Stimulated activated effector memory CD8-positive, alpha-beta T cell treated with anti-CD3 and anti-CD28 coated beads, Interleukin-12 subunit alpha, Interleukin-12 subunit beta, amount 100 ng/mL, for 72 hours (primary cell): ENCODE measurements at regions not wholly inside any gene's neighbourhood (a gene's known extent, or its start where the extent isn't known, plus 50 kb on each side); places are given as distances from the start of the nearest gene placed in this dataset.

Experiments
- ATAC-seq: fragments of 150-1000 bp; cut with Tn5 transposase; 2 replicates; pipeline ENCODE4 v1.10.0; 2021
- DNase-seq, 2 donors: peaks; one replicate each; pipeline ENCODE4 v3.0.0; 2021 to 2022; ENCODE audit warnings: low spot score in 2 of 2
- H3K27ac Mint-ChIP-seq: one replicate; pipeline ENCODE4 v1.8.0; 2022; ENCODE audit warnings: mild to moderate bottlenecking, mixed read lengths
- H3K36me3 Mint-ChIP-seq: one replicate; pipeline ENCODE4 v1.8.0; 2022; ENCODE audit warnings: mild to moderate bottlenecking, mixed read lengths
- H3K4me1 Mint-ChIP-seq: one replicate; pipeline ENCODE4 v1.8.0; 2022; ENCODE audit warnings: mixed read lengths
- H3K4me3 Mint-ChIP-seq: one replicate; pipeline ENCODE4 v1.8.0; 2022; ENCODE audit warnings: mild to moderate bottlenecking, mixed read lengths
- H3K9me3 Mint-ChIP-seq: one replicate; pipeline ENCODE4 v1.8.0; 2022; ENCODE audit warnings: mixed read lengths

DNA sequence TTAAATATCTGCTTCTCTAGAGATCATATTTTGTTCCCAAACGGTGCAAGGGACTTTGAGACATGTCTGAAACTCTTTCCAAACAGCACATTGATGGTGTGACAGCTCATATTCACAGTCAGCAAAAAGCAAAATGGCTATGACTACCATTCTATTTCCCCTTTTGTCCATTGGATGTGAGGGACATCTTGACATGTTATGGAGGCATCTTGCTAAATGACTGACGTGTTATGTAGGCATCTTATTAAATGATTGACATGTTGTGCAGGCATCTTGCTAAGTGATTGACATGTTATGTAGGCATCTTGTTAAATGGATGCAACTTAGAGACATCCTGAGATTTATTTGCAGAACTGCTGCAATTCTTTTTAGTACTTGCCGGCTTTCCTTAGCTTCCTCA is 255.8 kb downstream of the DLL1 start:
- DNase-seq (no peak), ATAC-seq (no peak)
- Mint-ChIP-seq H3K9me3 (peaks cover 5% of the 10 kb centered on the region), H3K27ac (no peak overlapping the region), H3K36me3 (no peaks in the 10 kb centered on the region), H3K4me1 (no peaks in the 10 kb centered on the region), H3K4me3 (no peak overlapping the region)

DNA sequence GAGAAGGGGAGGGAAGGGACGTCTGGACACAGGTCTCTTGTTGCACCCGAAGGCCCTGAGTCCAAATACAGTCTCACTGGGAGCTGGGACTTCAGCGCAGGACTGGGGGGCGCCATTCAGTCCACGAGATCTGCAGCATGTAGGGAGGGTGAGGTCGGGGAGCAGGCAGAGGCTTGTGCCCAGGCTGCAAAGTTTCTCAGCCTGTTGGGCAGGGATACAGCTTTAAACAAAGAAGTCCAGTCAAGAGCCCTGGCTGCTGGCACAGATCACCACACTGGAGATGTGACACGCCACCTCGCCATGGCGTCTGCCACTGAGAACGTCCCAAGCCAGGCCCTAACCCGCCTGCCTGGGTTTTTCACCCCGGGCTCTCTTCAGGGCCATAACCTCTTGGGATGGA is 256.6 kb downstream of the DLL1 start:
- H3K4me1 Mint-ChIP-seq, result no peaks in the 10 kb centered on the region
- H3K9me3 Mint-ChIP-seq, result peaks cover 5% of the 10 kb centered on the region
- DNase-seq (no peak), ATAC-seq (no peak)
- no peak overlapping the region for H3K27ac Mint-ChIP-seq
- no peaks in the 10 kb centered on the region for H3K36me3 Mint-ChIP-seq
- H3K4me3 Mint-ChIP-seq, result no peak overlapping the region

DNA sequence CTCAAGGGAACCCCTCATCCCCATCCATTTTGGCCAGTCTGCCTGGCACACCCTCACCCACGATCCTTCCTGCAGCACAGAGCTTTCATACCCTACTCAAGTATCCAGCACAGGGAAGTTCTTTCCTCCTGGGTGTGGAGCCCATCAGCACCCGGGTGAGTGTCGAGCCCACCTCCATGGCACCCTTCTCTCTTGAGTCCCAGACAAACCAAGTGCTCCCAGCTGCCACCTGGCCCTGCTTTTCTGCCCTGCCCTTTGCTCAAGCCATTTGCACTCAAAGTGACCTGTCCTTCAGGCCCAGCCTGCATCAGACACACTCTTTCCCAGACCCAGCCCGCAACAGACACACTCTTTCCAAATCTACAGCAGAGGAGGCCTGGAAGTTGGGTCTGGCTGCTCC is 257.2 kb downstream of the DLL1 start:
- peaks cover 5% of the 10 kb centered on the region for H3K9me3 Mint-ChIP-seq
- no peaks in the 10 kb centered on the region for H3K4me1 Mint-ChIP-seq
- H3K36me3 Mint-ChIP-seq, result no peaks in the 10 kb centered on the region
- ATAC-seq (no peak), DNase-seq (no peak)
- no peak overlapping the region for H3K4me3 Mint-ChIP-seq
- no peak overlapping the region for H3K27ac Mint-ChIP-seq

DNA sequence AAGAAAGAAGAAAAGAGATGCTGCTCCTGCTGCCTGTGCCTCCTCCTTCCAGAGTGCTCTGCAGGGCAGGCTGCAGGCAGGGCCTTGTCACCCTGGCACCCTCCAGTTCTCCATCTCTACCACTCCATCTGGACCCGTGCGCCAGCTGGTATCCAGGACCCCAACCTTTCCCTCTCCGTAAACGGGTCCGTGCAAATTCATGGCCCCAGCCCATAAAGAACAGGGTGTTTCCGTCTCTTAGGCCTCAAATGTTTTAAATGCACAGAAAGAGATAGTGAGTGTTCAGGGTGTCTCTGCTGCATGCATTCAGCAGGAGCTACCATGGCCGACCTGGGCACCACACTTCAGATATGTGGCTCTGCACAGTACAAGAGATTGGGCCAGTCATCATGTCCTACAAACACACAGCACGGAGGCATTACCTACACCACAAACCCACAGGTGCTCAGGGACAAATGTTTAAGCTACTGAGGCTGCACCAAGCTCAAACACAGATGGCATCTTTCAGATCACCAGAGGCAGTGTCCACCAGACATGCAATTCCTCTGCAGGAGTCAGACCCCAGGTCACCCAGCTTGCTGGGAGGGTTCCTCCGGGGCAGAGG is 258.1 kb downstream of the DLL1 start:
- no peak for ATAC-seq
- Mint-ChIP-seq H3K4me1 (no peaks in the 10 kb centered on the region), H3K9me3 (peaks cover 5% of the 10 kb centered on the region), H3K36me3 (no peaks in the 10 kb centered on the region), H3K4me3 (no peak overlapping the region), H3K27ac (no peak overlapping the region)
- no peak for DNase-seq

DNA sequence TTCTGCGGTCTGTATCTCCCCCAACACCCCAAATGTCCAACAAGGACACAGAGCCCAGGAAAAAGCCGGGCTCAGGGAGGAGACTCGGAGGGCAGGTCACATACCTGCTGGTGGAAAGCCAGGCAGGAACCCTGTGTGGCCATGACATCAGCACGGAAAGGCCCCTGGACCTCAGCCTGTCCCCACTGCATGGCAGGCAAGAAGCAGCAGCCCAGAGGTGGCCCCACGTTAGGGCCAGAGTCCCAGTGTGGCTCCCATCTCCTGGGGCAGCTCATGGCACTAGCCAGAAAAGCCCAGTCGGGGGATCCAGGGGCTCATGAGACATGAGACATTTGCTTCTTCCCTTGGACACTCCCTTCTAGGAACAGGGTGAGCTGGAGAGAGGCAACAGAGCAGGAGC is 258.7 kb downstream of the DLL1 start:
- H3K4me1 Mint-ChIP-seq, result no peaks in the 10 kb centered on the region
- no peaks in the 10 kb centered on the region for H3K36me3 Mint-ChIP-seq
- no peak overlapping the region for H3K27ac Mint-ChIP-seq
- DNase-seq (no peak), ATAC-seq (no peak)
- no peak overlapping the region for H3K4me3 Mint-ChIP-seq
- peaks cover 5% of the 10 kb centered on the region for H3K9me3 Mint-ChIP-seq

DNA sequence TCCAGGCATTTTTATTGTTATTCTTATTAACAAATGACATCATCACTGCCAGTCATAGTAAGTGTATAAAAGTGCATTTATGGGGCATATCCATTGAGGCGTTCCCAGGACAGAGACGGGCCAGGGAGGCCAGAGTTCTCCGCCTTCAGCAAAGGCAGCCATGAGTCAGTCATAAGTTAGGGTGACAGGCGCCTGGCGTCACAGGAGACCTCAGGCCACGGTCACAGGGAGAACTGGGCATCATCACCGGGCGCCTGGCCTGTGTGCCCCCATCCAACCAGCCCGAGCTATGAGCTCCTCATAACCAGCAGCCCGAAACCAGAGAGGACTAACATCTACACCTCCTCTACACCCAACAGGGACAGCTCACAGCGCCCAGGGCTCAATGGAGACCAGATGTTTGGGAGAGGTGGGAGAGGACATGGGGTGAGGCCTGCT is 259.2 kb downstream of the DLL1 start:
- ATAC-seq, result no peak
- no peak for DNase-seq
- Mint-ChIP-seq H3K4me3 (no peak overlapping the region), H3K27ac (no peak overlapping the region), H3K36me3 (no peaks in the 10 kb centered on the region), H3K9me3 (peaks cover 4% of the 10 kb centered on the region), H3K4me1 (no peaks in the 10 kb centered on the region)

DNA sequence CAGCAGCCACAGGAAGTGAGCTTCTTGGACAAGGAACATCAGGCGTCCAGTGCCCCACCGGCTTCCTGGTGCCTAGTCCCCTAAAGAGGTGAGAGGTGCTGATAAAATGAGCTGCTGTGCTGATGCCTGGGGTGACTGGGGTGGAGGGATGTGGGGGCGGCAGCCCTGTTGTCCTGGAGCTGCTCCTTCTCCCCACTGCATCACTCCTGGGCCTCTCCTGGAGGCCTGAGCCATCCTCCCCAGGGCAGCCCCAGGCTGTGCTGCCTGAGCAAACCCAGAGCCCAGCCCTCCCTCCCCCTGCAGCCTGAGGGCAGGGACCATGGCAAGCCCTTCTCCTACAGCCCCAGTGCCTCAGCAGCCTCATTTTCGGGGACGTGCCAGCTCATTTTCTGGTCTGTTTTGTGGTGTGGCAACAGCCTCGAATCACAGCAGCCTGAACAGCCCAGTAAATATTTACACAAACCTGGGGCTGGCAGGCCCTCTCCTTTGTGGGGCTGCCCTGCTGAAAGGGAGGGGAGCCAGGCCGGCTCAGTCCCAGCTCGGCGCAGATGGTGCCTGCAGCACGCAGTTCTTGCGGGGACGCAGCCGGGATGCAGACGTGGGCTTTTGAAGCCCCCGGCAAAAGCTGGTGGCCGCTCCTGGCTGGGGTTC is 259.9 kb downstream of the DLL1 start:
- no peak overlapping the region for H3K27ac Mint-ChIP-seq

DNA sequence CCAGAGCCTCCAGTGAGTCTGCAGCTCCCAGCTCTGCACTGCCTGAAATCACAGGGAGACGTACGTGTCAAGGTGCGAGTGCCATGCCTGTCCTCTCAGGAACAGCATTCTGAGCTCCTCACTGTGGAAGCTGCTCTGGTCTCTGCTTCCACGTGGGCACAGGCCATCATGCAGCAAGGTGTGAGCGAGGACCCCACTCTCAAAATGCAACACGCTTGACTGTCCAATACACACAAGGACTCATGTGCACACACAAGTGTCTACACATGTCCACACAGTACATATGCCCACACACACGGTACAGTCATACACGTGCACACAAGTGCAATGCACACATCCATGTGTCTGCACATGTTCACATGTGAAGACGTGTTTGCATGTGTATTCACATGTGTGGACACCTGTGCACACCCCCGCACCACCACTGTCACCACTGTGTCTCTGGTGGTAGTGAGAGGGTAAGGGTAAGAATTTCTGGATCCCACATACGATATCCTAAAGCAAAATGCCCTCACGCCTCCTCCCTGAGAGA is 260.5 kb downstream of the DLL1 start:
- no peak overlapping the region for H3K27ac Mint-ChIP-seq
- no peak overlapping the region for H3K4me3 Mint-ChIP-seq
- no peak for ATAC-seq

More for the DNA sequence above, 259.9 kb downstream of the DLL1 start:
- ATAC-seq (no peak), DNase-seq (no peak)
- H3K4me1 Mint-ChIP-seq, result no peaks in the 10 kb centered on the region
- no peak overlapping the region for H3K4me3 Mint-ChIP-seq
- H3K36me3 Mint-ChIP-seq, result no peaks in the 10 kb centered on the region
- no peaks in the 10 kb centered on the region for H3K9me3 Mint-ChIP-seq

DNA sequence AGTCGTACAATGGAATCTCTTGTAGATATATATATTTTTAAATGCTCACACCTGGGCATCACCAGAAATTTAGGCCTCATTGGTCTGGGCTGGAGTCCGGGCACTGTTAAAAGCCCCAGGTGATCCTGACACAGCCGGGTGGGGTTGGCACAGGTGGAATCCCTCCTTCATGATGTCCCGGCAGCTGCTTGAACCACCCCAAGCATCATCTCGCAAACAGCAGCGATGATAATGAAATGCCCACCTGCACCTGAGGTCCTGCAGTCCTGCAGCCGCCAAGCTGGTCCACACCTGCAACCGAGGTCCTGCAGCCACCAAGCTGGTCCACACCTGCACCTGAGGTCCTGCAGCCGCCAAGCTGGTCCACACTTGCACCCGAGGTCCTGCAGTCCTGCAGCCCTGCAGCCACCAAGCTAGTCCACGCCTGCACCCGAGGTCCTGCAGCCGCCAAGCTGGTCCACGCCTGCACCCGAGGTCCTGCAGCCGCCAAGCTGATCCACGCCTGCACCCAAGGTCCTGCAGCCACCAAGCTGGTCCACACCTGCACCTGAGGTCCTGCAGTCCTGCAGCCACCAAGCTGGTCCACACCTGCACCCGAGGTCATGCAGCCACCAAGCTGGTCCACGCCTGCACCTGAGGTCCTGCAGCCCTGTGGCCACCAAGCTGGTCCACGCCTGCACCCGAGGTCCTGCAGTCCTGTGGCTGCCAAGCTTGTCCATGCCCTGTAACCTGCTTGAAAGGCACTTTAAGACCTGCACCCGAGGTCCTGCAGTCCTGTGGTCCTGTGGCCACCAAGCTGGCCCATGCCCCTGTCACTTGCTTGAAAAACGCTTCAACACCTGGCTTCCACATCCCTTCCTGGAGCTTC is 261.2 kb downstream of the DLL1 start:
- H3K4me1 Mint-ChIP-seq, result no peaks in the 10 kb centered on the region
- DNase-seq, result no peak
- H3K27ac Mint-ChIP-seq, result no peak overlapping the region
- no peaks in the 10 kb centered on the region for H3K36me3 Mint-ChIP-seq
- H3K4me3 Mint-ChIP-seq, result no peak overlapping the region
- no peak for ATAC-seq
- no peaks in the 10 kb centered on the region for H3K9me3 Mint-ChIP-seq

More for the DNA sequence above, 260.5 kb downstream of the DLL1 start:
- DNase-seq, result no peak
- Mint-ChIP-seq H3K9me3 (no peaks in the 10 kb centered on the region), H3K4me1 (no peaks in the 10 kb centered on the region), H3K36me3 (no peaks in the 10 kb centered on the region)

DNA sequence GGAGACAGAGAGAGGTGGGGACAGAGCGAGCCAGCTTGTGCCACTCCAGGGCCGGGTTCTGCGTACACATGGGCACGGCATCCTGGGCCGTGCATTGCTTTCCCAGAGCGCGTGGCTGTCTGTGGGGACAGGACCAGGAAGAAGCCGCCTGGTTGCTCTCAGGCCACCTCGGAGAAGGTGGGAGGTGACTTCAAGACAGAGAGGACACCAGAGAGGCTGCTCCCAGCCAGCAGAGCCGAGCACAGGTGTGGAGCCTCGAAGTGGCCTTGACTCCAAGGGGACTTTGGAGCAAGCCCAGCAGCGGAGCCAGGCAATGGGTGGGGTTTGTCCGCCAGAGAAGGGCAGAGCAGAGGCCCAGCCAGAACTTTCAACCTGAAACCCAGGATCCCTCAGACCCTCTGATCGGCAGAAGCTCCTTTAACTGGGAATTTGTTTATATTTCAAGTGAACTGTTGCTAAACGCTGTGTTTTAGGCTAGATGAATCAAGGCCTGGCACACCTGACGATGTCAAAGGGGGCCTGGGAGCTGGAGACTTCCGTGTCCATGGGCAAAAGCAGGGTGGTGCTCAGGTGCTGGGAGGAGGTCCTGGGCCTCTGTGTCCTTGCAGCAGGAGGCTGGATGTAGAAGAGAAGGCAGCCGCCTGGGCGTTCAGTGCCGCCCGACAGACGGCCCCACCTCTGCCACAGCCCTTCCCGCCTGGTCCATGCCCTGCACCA is 262.1 kb downstream of the DLL1 start:
- Mint-ChIP-seq H3K36me3 (no peaks in the 10 kb centered on the region), H3K9me3 (no peaks in the 10 kb centered on the region), H3K4me1 (no peaks in the 10 kb centered on the region), H3K27ac (no peak overlapping the region), H3K4me3 (no peak overlapping the region)
- ATAC-seq (no peak), DNase-seq (no peak)

DNA sequence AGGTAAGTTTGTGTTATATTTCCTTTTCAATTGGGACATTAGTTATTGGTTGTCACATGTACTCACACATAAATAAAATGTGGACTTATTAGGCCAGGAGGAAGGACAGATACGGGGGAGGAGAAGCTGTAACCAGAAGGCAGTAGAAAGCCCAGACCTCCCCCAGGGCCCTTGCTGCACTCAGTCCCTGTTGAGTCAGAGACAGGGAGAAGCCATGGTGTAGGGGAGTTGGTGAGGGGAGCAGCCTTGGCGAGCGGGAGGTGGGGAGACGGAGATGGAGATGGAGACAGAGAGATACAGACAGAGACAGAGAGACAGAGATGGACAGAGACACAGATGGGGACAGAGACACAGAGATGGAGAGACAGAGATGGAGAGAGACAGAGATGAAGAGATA is 263.2 kb downstream of the DLL1 start:
- ATAC-seq (no peak), DNase-seq (no peak)
- Mint-ChIP-seq H3K4me3 (no peak overlapping the region), H3K36me3 (no peaks in the 10 kb centered on the region), H3K4me1 (no peaks in the 10 kb centered on the region), H3K27ac (no peak overlapping the region), H3K9me3 (no peaks in the 10 kb centered on the region)

DNA sequence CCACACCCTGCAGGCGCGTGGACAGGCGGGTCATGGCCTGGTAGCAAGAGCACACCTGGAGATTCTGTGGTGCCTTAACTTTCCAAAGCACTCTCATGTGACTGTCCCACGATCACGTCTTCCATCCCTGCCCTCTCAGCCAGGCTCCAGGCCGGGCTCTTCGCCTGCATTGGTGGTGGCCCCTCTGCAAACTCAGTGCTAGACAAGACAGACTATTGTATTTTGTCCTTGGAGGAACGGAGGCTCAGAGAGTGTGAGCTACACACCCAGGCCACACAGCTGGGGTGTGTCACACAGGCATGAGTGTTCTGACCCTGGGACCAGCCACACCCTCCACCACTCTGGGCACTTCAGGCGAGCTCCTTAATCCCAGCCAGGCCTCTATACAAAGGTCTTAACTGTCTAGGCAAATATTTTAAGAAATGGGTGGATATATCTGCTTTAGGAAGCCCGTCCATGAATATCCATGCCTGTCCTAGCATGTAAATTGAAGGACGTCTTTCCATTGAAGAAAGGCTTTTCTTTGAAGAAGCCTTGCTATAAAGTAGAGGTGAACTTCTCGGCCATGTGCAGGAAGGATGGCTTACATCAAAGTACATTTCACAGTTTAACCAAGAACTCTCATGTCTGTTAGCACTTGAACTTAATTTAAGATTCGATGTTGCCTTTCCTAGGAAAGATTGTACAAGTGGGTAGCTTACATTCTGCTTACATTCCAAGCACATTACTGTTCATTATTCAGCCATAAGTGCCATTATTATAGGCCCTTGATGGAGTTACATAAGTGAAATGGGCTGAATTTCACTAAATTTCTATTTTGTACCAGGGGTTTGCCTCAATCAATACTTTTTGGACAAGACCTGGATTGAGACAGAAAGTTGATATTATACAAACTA is 263.9 kb downstream of the DLL1 start:
- H3K27ac Mint-ChIP-seq, result no peak overlapping the region
- no peaks in the 10 kb centered on the region for H3K36me3 Mint-ChIP-seq
- no peaks in the 10 kb centered on the region for H3K4me1 Mint-ChIP-seq
- no peaks in the 10 kb centered on the region for H3K9me3 Mint-ChIP-seq
- DNase-seq (no peak), ATAC-seq (no peak)
- no peak overlapping the region for H3K4me3 Mint-ChIP-seq

DNA sequence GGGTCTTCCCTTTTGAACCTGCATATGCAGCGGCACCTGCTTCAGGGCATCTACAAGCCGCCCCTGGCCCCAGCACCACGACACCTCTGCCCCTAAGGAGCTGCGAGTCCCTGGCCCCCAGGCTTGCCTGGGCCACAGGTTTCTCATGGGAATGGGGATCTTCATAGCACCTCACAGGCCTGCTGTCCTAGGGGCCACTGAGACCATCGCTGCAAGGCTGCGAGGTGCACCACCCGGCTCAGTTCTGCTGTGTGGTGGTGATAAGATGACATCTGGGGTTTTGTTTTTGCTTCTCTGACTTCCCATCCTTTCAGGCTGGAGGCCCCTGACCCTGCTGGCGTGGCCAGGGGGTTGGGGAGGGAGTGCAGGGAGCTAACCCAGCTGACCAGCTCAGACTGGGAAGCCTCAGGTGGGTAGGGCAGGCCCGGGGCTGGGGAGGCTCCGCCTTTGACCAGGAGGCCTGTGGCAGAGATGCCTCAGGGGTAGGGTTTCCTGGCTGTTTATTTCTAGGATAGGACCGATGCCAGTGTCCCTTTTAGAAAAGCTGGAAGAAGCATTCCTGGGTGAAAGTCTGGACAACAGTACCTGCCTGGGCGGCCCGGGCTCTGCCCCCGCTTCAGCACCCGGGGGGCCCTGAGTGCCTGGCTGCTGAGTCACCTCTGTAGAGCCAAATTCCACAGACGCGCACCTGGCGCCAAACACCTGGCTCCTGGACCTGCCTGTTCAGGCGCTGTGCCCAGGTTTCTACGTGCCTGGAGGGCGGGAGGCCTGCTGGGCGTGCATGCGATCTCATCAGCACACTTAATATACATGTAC is 264.7 kb downstream of the DLL1 start:
- H3K4me1 Mint-ChIP-seq, result no peaks in the 10 kb centered on the region
- no peaks in the 10 kb centered on the region for H3K36me3 Mint-ChIP-seq
- DNase-seq (no peak), ATAC-seq (no peak)
- H3K27ac Mint-ChIP-seq, result no peak overlapping the region
- no peak overlapping the region for H3K4me3 Mint-ChIP-seq
- H3K9me3 Mint-ChIP-seq, result no peaks in the 10 kb centered on the region
